Inferior parietal cortex (tissue), 1 donor: ENCODE measurements at regions not wholly inside any gene's neighbourhood (a gene's known extent, or its start where the extent isn't known, plus 50 kb on each side); places are given as distances from the start of the nearest gene placed in this dataset.
"Not testable (repeated sequence)": the region's sequence is repeated elsewhere in the genome, so short reads cannot be mapped to it uniquely, and the experiment has no call there.

Experiments used
- DNase-seq: peaks from one replicate; pipeline ENCODE4 v3.0.0-alpha.2; 2016; ENCODE audit errors: extremely low spot score

- no peak for DNase-seq
Measured at GRCh38 chr6:169101036-169101805, 152.4 kb downstream of the THBS2 start.

- no peak for DNase-seq
Measured at GRCh38 chr6:169099411-169100202, 154.0 kb downstream of the THBS2 start.

GRCh38 chr6:169098651-169099050 is 155.0 kb downstream of the THBS2 start:
- not testable (repeated sequence) for DNase-seq

- DNase-seq = no peak
Measured at GRCh38 chr6:169098116-169098515, 155.5 kb downstream of the THBS2 start.

- no peak for DNase-seq
Measured at GRCh38 chr6:169097381-169097959, 156.2 kb downstream of the THBS2 start.

- DNase-seq = no peak
Measured at GRCh38 chr6:169096388-169096787, 157.3 kb downstream of the THBS2 start.

- no peak for DNase-seq
Measured at GRCh38 chr6:169095153-169095552, 158.5 kb downstream of the THBS2 start.

- no peak for DNase-seq
Measured at GRCh38 chr6:169094552-169094950, 159.1 kb downstream of the THBS2 start.

- DNase-seq = no peak
Measured at GRCh38 chr6:169093770-169094551, 159.7 kb downstream of the THBS2 start.

GRCh38 chr6:169093066-169093723 is 160.5 kb downstream of the THBS2 start:
- no peak for DNase-seq

- DNase-seq = no peak
Measured at GRCh38 chr6:169092375-169092774, 161.3 kb downstream of the THBS2 start.

- not testable (repeated sequence) for DNase-seq
Measured at GRCh38 chr6:169090514-169091127, 163.0 kb downstream of the THBS2 start.

- DNase-seq = no peak
Measured at GRCh38 chr6:169088762-169089161, 164.9 kb downstream of the THBS2 start.

- DNase-seq = no peak
Measured at GRCh38 chr6:169087443-169088041, 166.1 kb downstream of the THBS2 start.

- not testable (repeated sequence) for DNase-seq
Measured at GRCh38 chr6:169086616-169087015, 167.0 kb downstream of the THBS2 start.

- no peak for DNase-seq
Measured at GRCh38 chr6:169086020-169086419, 167.6 kb downstream of the THBS2 start.

GRCh38 chr6:169085466-169085865 is 168.2 kb downstream of the THBS2 start:
- no peak for DNase-seq

- not testable (repeated sequence) for DNase-seq
Measured at GRCh38 chr6:169084557-169084956, 169.1 kb downstream of the THBS2 start.

- no peak for DNase-seq
Measured at GRCh38 chr6:169084067-169084466, 169.6 kb downstream of the THBS2 start.

- no peak for DNase-seq
Measured at GRCh38 chr6:169083508-169083874, 170.2 kb downstream of the THBS2 start.
